PC-9 (cell line): ENCODE measurements at regions not wholly inside any gene's neighbourhood (a gene's known extent, or its start where the extent isn't known, plus 50 kb on each side); places are given as distances from the start of the nearest gene placed in this dataset.
A peak's percentile ranks its signal among the peaks of the same experiment; 100 is the strongest.

Source experiments
- BruUV-seq: library from RNA; stranded (reverse); fragments of 400-500 nt; replicated peaks from 2 replicates; lab custom pipeline; 2021; lab: Mats Ljungman, UMichigan
- CTCF ChIA-PET: fragments of 300-600 bp; sonication (Branson Sonifier 250); formaldehyde crosslinking; loops from one replicate; lab custom pipeline; 2022; ENCODE audit warnings: antibody characterized with exemption; lab: Charles Lee
- POLR2A ChIA-PET: fragments of 300-600 bp; sonication (Branson Sonifier 250); formaldehyde crosslinking; loops from one replicate; lab custom pipeline; 2022; ENCODE audit warnings: antibody characterized with exemption; ENCODE audit not compliant: unreplicated experiment; lab: Charles Lee
- DNase-seq, 2 experiments: peaks; one replicate each; pipeline versions ENCODE4 v3.0.0 to v3.0.0-alpha.2; 2015 to 2022; ENCODE audit warnings: mixed read lengths in 1 of 2
- H2AFZ ChIP-seq: fragments of 200-600 bp; sonication (generic); 2 replicates; pipeline ENCODE4 v1.8.1; 2017; ENCODE audit warnings: antibody characterized with exemption
- H3F3A ChIP-seq: fragments of 200-600 bp; sonication (generic); 2 replicates; pipeline ENCODE4 v1.8.1; 2017; ENCODE audit warnings: antibody characterized with exemption, mild to moderate bottlenecking, low read depth; ENCODE audit not compliant: insufficient read depth
- H3K27ac ChIP-seq: fragments of 200-600 bp; sonication (generic); 2 replicates; pipeline ENCODE4 v1.6.1; 2016; ENCODE audit warnings: mixed run types
- H3K27me3 ChIP-seq: fragments of 200-600 bp; sonication (generic); 2 replicates; pipeline ENCODE4 v1.6.1; 2016; ENCODE audit warnings: low read depth, mixed run types; ENCODE audit not compliant: insufficient read depth
- H3K36me3 ChIP-seq: fragments of 200-600 bp; sonication (generic); 2 replicates; pipeline ENCODE4 v1.6.1; 2016; ENCODE audit warnings: low read depth, mixed run types
- H3K4me1 ChIP-seq: fragments of 200-600 bp; sonication (generic); replicated peaks from 2 replicates; pipeline ENCODE4 v1.6.1; 2016; ENCODE audit warnings: mixed run types; ENCODE audit not compliant: insufficient read depth
- H3K4me2 ChIP-seq: fragments of 200-600 bp; sonication (generic); 2 replicates; pipeline ENCODE4 v1.6.1; 2017; ENCODE audit warnings: mixed run types
- H3K4me3 ChIP-seq: fragments of 200-600 bp; sonication (generic); 2 replicates; pipeline ENCODE4 v1.6.1; 2016; ENCODE audit warnings: mixed run types
- H3K79me2 ChIP-seq: fragments of 200-600 bp; sonication (generic); 2 replicates; pipeline ENCODE4 v1.6.1; 2017; ENCODE audit warnings: low read depth, mixed run types
- H3K9me2 ChIP-seq: fragments of 200-600 bp; sonication (generic); 2 replicates; pipeline ENCODE4 v1.8.1; 2017; ENCODE audit warnings: mild to moderate bottlenecking; ENCODE audit not compliant: insufficient read depth
- H3K9me3 ChIP-seq: fragments of 200-600 bp; sonication (generic); 2 replicates; pipeline ENCODE4 v1.8.1; 2016; ENCODE audit warnings: low read depth; ENCODE audit not compliant: insufficient read depth
- H4K20me1 ChIP-seq: fragments of 200-600 bp; sonication (generic); 2 replicates; pipeline ENCODE4 v1.8.1; 2017; ENCODE audit not compliant: insufficient read depth
- CTCF ChIP-seq: fragments of 200-600 bp; sonication (generic); conservative IDR thresholded peaks from 2 replicates; pipeline ENCODE4 v1.6.1; 2017; ENCODE audit warnings: mixed run types, antibody characterized with exemption, mild to moderate bottlenecking, moderate library complexity
- EZH2 ChIP-seq: fragments of 200-600 bp; sonication (generic); IDR thresholded peaks from 2 replicates; pipeline ENCODE4 v1.8.0; 2017; ENCODE audit warnings: antibody characterized with exemption, low read depth
- intact Hi-C: fragments of 100-400 bp; cut with micrococcal nuclease; formaldehyde crosslinking; loops from one replicate; pipeline ENCODE4 v1.10.0; 2022; ENCODE audit not compliant: unreplicated experiment

- TF ChIP-seq CTCF (no peak), EZH2 (no peak)
- no peak overlapping the region for H3K27ac ChIP-seq
- intact Hi-C loops = no loop called here
- ChIA-PET CTCF (no interaction called here), POLR2A (interaction anchor here (0.7 kb wide), 1 partner anchor 147 kb away, joined by 4 read pairs; no protein-coding TSS in a partner anchor)
- BruUV-seq = no TSS peak
- DNase-seq = peak in 1 of 2 experiments; percentile 65
- H3K4me3 ChIP-seq = no peak overlapping the region
- H3F3A ChIP-seq = no peaks in the 10 kb centered on the region
- no peaks in the 10 kb centered on the region for H3K79me2 ChIP-seq
- no peaks in the 10 kb centered on the region for H3K9me2 ChIP-seq
- H3K4me1 ChIP-seq = peaks cover 12% of the 10 kb centered on the region
- H3K27me3 ChIP-seq = no peaks in the 10 kb centered on the region
- H2AFZ ChIP-seq = no peak overlapping the region
- H3K4me2 ChIP-seq = no peak overlapping the region
- no peaks in the 10 kb centered on the region for H3K36me3 ChIP-seq
- H4K20me1 ChIP-seq = no peaks in the 10 kb centered on the region
- no peaks in the 10 kb centered on the region for H3K9me3 ChIP-seq
These were observed 65.1 kb upstream of the YWHAQ start for GRCh38 chr2:9695941-9696340.

GRCh38 chr2:9696731-9697130 is 65.9 kb upstream of the YWHAQ start:
- H3K79me2 ChIP-seq = no peaks in the 10 kb centered on the region
- CTCF ChIA-PET = no interaction called here
- no peaks in the 10 kb centered on the region for H4K20me1 ChIP-seq
- H3K4me3 ChIP-seq = no peak overlapping the region
- peaks cover 13% of the 10 kb centered on the region for H3K4me1 ChIP-seq
- H3K9me3 ChIP-seq = no peaks in the 10 kb centered on the region
- POLR2A ChIA-PET = no interaction called here
- intact Hi-C loops = no loop called here
- H3K36me3 ChIP-seq = no peaks in the 10 kb centered on the region
- no peak for DNase-seq
- no TSS peak for BruUV-seq
- no peaks in the 10 kb centered on the region for H3F3A ChIP-seq
- no peaks in the 10 kb centered on the region for H3K9me2 ChIP-seq
- no peak for TF ChIP-seq EZH2
- H2AFZ ChIP-seq = no peak overlapping the region
- H3K27ac ChIP-seq = no peak overlapping the region
- no peak overlapping the region for H3K4me2 ChIP-seq
- H3K27me3 ChIP-seq = no peaks in the 10 kb centered on the region

GRCh38 chr2:9697909-9698308 is 67.1 kb upstream of the YWHAQ start:
- no peaks in the 10 kb centered on the region for H3K27me3 ChIP-seq
- H2AFZ ChIP-seq = no peak overlapping the region
- no peaks in the 10 kb centered on the region for H3K9me2 ChIP-seq
- ChIA-PET POLR2A (no interaction called here), CTCF (no interaction called here)
- no peak overlapping the region for H3K27ac ChIP-seq
- no peak overlapping the region for H3K4me3 ChIP-seq
- intact Hi-C loops = no loop called here
- BruUV-seq = no TSS peak
- no peak for TF ChIP-seq EZH2
- TF ChIP-seq CTCF = no peak
- H3K4me2 ChIP-seq = no peak overlapping the region
- H3K9me3 ChIP-seq = no peaks in the 10 kb centered on the region
- H3K4me1 ChIP-seq = peaks cover 25% of the 10 kb centered on the region
- H3K79me2 ChIP-seq = no peaks in the 10 kb centered on the region
- H4K20me1 ChIP-seq = no peaks in the 10 kb centered on the region
- no peak for DNase-seq
- H3F3A ChIP-seq = peaks cover 8% of the 10 kb centered on the region
- H3K36me3 ChIP-seq = no peaks in the 10 kb centered on the region
